Epithelial cell of proximal tubule (primary cell): ENCODE measurements at regions not wholly inside any gene's neighbourhood (a gene's known extent, or its start where the extent isn't known, plus 50 kb on each side); places are given as distances from the start of the nearest gene placed in this dataset.

Experiments used
- DNase-seq: peaks from one replicate; pipeline ENCODE4 v3.0.0-alpha.2; 2011; ENCODE audit warnings: low read depth
- H3K4me3 ChIP-seq: 2 replicates; pipeline ENCODE4 v1.5.1; 2011; ENCODE audit warnings: low read depth, mild to moderate bottlenecking, low read length
- TF ChIP-seq, protein P1 (sequence below): conservative IDR thresholded peaks from 2 replicates; pipeline ENCODE4 v1.5.1; 2012; ENCODE audit warnings: low read depth, mild to moderate bottlenecking, low read length

DNA sequence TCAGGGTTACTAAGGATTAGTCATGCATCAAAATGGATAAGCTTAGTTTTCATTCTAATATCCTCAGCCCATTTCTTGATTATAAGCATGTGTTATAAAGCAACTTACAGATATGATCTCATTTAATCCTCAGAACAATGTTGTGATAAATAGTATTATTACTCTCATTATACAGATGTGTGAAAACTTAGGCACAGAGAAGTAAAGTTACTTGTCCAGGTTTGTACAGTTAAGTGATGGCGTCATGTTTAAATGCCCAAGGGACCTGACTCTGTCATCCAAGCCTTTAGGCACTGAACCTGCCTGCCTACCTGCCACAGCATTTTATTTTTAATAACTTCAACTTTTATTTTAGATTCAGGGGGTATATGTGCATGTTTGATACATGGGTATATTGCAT is 472.9 kb upstream of the SEMA6D start:
- no peak overlapping the region for H3K4me3 ChIP-seq
- no peak for DNase-seq
- TF ChIP-seq, protein P1, sequence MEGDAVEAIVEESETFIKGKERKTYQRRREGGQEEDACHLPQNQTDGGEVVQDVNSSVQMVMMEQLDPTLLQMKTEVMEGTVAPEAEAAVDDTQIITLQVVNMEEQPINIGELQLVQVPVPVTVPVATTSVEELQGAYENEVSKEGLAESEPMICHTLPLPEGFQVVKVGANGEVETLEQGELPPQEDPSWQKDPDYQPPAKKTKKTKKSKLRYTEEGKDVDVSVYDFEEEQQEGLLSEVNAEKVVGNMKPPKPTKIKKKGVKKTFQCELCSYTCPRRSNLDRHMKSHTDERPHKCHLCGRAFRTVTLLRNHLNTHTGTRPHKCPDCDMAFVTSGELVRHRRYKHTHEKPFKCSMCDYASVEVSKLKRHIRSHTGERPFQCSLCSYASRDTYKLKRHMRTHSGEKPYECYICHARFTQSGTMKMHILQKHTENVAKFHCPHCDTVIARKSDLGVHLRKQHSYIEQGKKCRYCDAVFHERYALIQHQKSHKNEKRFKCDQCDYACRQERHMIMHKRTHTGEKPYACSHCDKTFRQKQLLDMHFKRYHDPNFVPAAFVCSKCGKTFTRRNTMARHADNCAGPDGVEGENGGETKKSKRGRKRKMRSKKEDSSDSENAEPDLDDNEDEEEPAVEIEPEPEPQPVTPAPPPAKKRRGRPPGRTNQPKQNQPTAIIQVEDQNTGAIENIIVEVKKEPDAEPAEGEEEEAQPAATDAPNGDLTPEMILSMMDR = no peak

DNA sequence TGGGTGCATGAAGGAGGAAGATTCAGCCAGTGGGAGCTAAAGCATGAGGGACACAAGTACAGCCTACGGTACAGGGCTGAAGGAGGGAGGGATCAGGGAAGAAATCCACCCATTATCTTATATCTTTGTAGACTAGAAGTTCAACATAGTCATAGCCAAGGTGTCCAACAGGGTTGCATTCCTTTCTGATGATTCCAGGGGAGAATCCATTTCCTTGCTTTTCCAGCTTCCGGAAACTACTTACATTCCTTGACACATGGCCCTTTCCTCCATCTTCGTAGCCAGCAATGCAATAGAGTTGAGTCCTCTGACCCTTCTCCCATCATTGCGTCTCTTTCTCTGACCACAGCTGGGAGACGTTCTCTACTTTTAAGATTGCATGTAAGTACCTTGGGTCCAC is 471.0 kb upstream of the SEMA6D start:
- TF ChIP-seq, protein P1 = no peak
- no peak overlapping the region for H3K4me3 ChIP-seq
- DNase-seq = no peak

DNA sequence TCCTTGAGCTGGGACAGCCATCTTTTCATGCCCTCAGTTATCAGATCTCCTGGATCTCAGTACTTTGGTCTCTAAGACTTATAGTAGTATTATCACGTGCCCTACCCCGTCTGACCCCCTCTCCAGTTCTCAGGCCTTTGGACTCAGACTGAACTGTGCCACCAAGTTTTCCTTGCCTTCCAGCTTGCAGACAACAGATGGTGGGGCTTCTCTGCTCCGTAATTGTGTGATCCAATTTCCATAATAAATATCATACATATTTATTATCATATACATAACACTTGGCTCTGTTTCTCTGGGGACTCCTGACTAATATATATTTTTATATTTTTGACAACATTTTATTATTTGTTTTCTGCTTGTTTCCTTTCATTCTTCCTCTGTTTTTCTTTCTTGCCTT is 458.8 kb upstream of the SEMA6D start:
- TF ChIP-seq, protein P1 = no peak

DNA sequence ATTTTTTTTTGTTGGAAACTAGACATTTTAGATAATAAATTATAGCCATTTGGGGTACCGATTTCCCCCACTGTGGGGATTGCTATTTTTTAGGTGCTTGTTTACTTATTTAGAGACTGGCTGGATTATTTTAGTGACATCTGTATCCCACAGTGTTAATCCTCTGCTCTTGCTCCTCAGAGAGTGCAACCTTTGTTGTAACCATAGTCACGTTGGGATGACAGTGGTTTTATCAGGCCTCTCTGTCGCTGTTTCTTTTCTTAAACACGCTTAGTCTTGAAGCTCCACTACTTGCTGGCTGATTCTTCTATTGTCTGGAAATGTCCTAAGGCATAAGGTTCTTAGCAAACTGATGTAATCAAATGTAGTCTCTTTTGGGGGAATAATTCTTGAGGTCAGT is 451.6 kb upstream of the SEMA6D start:
- TF ChIP-seq, protein P1 = no peak
- no peak overlapping the region for H3K4me3 ChIP-seq
- no peak for DNase-seq

More for the DNA sequence above, 458.8 kb upstream of the SEMA6D start:
- no peak overlapping the region for H3K4me3 ChIP-seq
- DNase-seq = no peak

DNA sequence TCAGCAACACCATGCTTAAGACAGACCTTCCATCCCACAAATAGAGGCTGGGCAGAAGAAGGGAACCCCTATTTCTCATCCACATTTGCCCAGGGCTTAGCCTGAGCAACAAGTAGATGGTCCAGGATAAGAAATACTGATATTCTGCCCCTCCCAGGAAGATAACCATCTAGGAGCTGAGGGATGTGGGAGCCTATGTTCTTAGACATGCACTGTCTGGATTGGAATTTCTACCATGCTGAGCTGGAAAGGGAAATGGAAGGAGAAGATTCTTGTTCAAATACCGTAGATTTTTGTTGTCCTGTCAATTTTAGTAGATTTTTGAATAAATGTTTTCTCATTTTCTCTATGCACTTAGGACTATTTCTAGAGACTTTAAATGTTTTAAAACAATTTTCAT is 450.7 kb upstream of the SEMA6D start:
- DNase-seq = no peak
- TF ChIP-seq, protein P1 = no peak
- H3K4me3 ChIP-seq = no peak overlapping the region

DNA sequence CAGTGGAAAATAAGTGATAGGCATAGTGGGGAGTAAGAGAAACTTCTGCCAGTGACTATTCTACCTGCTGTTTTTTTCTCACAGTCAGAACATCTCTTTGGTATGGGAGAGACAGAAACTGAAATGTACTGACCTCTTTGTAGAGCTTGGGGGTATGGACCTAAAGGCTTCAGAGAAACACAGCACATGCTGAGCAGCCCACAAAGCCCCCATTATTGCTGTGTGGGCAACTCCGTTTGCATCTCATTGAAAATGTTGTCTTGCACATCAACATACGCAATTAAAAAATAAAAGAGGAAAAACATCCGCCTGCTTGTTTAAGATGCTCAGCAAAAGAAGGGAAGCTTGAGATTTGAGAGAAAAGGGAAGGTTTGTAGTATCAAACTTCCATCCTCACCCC is 443.4 kb upstream of the SEMA6D start:
- TF ChIP-seq, protein P1 = no peak
- DNase-seq = no peak

DNA sequence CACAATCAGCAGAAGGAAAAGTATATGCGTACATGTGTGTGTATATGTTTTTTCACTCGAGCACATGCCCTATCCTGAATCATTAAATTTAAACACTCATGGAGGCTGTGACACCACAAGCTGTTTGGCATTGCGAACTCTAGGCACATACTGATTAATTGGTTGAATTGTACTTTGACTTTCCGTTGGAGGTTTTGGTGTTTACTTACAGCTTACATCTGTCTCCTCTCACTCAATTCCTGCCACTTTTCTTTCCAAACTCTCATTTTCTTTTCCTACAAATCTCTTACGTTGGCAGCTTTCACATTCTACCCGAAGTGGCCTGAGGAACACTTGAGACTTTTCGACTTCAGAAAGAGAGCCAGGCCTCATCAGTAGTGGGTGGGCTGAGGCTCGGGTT is 434.1 kb upstream of the SEMA6D start:
- TF ChIP-seq, protein P1 = no peak
- no peak for DNase-seq
- H3K4me3 ChIP-seq = no peak overlapping the region

More for the DNA sequence above, 443.4 kb upstream of the SEMA6D start:
- H3K4me3 ChIP-seq = no peak overlapping the region
